B cell (primary cell): ENCODE measurements at regions not wholly inside any gene's neighbourhood (a gene's known extent, or its start where the extent isn't known, plus 50 kb on each side); places are given as distances from the start of the nearest gene placed in this dataset.

Source experiments
- ATAC-seq: fragments of 200-7000 bp; cut with Tn5 transposase; one replicate; pipeline ENCODE4 v1.10.0; 2021; ENCODE audit warnings: low read depth, mild to moderate bottlenecking, moderate number of reproducible peaks, moderate library complexity
- CTCF ChIA-PET: fragments of 350-600 bp; sonication (Branson Sonifier 250); formaldehyde crosslinking; loops from one replicate; lab custom pipeline; 2021; ENCODE audit warnings: antibody characterized with exemption, inconsistent platforms; lab: Charles Lee
- POLR2A ChIA-PET: fragments of 350-600 bp; sonication (Branson Sonifier 250); formaldehyde crosslinking; loops from one replicate; lab custom pipeline; 2021; ENCODE audit warnings: antibody characterized with exemption; lab: Charles Lee
- DNase-seq: peaks from one replicate; pipeline ENCODE4 v3.0.0; 2013
- H2AFZ ChIP-seq: 2 replicates; pipeline ENCODE4 v1.6.1; 2012; ENCODE audit warnings: mild to moderate bottlenecking, low read depth, low read length; ENCODE audit not compliant: insufficient read depth, poor library complexity, severe bottlenecking
- H3K27ac ChIP-seq, 2 donors: 1 replicate in 1 of 2; 2 replicates in 1 of 2; pipeline ENCODE4 v1.5.1; 2012 to 2013; ENCODE audit warnings: low read length in 2 of 2, mild to moderate bottlenecking in 2 of 2, moderate library complexity in 1 of 2
- H3K27me3 ChIP-seq, 4 experiments: fragments of 200-600 bp in 1 of 4; sonication (generic) in 1 of 4; replicated peaks in 1 of 4; 1 replicate in 2 of 4; 2 replicates in 2 of 4; pipeline versions ENCODE4 v1.6.1 to v1.7.0; 2013 to 2016; ENCODE audit warnings: low read length in 3 of 4, mild to moderate bottlenecking in 2 of 4, mixed read lengths in 1 of 4, moderate library complexity in 1 of 4; ENCODE audit not compliant: insufficient read depth in 4 of 4, control insufficient read depth in 3 of 4; ENCODE audit errors: control extremely low read depth in 1 of 4
- H3K36me3 ChIP-seq, 2 experiments: replicated peaks in 1 of 2; 1 replicate in 1 of 2; 2 replicates in 1 of 2; pipeline versions ENCODE4 v1.6.1 to v1.7.1; 2013; ENCODE audit warnings: low read length in 1 of 2; ENCODE audit not compliant: insufficient read depth in 2 of 2, control insufficient read depth in 1 of 2; ENCODE audit errors: control extremely low read depth in 1 of 2, extremely low read depth in 1 of 2
- H3K4me1 ChIP-seq, 2 donors: fragments of 200-600 bp in 1 of 2; sonication (generic) in 1 of 2; 1 replicate in 1 of 2; 2 replicates in 1 of 2; pipeline versions ENCODE4 v1.5.1 to v1.6.1; 2013 to 2017; ENCODE audit warnings: low read length in 2 of 2; ENCODE audit not compliant: control insufficient read depth in 2 of 2, insufficient read depth in 2 of 2
- H3K4me2 ChIP-seq: replicated peaks from 2 replicates; pipeline ENCODE3; 2012; ENCODE audit warnings: mild to moderate bottlenecking, low read depth, low read length; ENCODE audit not compliant: poor library complexity, severe bottlenecking
- H3K4me3 ChIP-seq, 5 experiments: fragments of 200-600 bp in 1 of 5; sonication (generic) in 1 of 5; 1 replicate in 3 of 5; 2 replicates in 2 of 5; pipeline versions ENCODE4 v1.5.1 to v1.7.0; 2011 to 2016; ENCODE audit warnings: low read length in 4 of 5, mild to moderate bottlenecking in 4 of 5, low read depth in 2 of 5, control low read depth in 1 of 5, moderate library complexity in 1 of 5; ENCODE audit not compliant: insufficient read depth in 1 of 5; ENCODE audit errors: control extremely low read depth in 1 of 5, extremely low read depth in 1 of 5
- H3K79me2 ChIP-seq: fragments of 200-600 bp; sonication (generic); one replicate; pipeline ENCODE4 v1.6.0; 2016; ENCODE audit warnings: low read length; ENCODE audit not compliant: control insufficient read depth, insufficient read depth
- H3K9ac ChIP-seq: fragments of 200-600 bp; sonication (generic); 2 replicates; pipeline ENCODE4 v1.6.1; 2017; ENCODE audit warnings: mild to moderate bottlenecking, low read length, moderate library complexity
- H3K9me3 ChIP-seq, 3 donors: one replicate each; pipeline versions ENCODE4 v1.6.1 to v1.7.1; 2013; ENCODE audit warnings: low read length in 2 of 3; ENCODE audit not compliant: control insufficient read depth in 2 of 3, insufficient read depth in 1 of 3; ENCODE audit errors: control extremely low read depth in 1 of 3
- H4K20me1 ChIP-seq: 2 replicates; pipeline ENCODE4 v1.6.0; 2012; ENCODE audit warnings: mild to moderate bottlenecking, low read length; ENCODE audit not compliant: insufficient read depth, control insufficient read depth, poor library complexity, severe bottlenecking
- H3K27ac Mint-ChIP-seq: one replicate; pipeline ENCODE4 v1.8.0; 2021; ENCODE audit warnings: mixed read lengths
- H3K27me3 Mint-ChIP-seq: one replicate; pipeline ENCODE4 v1.8.0; 2021; ENCODE audit warnings: mixed read lengths
- H3K4me1 Mint-ChIP-seq: one replicate; pipeline ENCODE4 v1.8.0; 2021; ENCODE audit warnings: mixed read lengths
- H3K4me3 Mint-ChIP-seq: one replicate; pipeline ENCODE4 v1.8.0; 2021; ENCODE audit warnings: mixed read lengths
- H3K9me3 Mint-ChIP-seq: one replicate; pipeline ENCODE4 v1.8.0; 2022; ENCODE audit warnings: mixed read lengths; ENCODE audit not compliant: insufficient read depth
- EZH2 ChIP-seq: IDR thresholded peaks from 2 replicates; pipeline ENCODE4 v1.6.1; 2012; ENCODE audit warnings: borderline replicate concordance, low read depth, mild to moderate bottlenecking, moderate library complexity, low read length; ENCODE audit not compliant: insufficient read depth, poor library complexity, severe bottlenecking
- WGBS: methylation state at CpG from one replicate; pipeline ENCODE4 v1.1.5; 2013; ENCODE audit warnings: missing lambda C conversion rate; ENCODE audit not compliant: insufficient coverage; 5-methylcytosine and 5-hydroxymethylcytosine counted together
- intact Hi-C: fragments of 100-400 bp; cut with micrococcal nuclease; formaldehyde crosslinking; loops from one replicate; pipeline ENCODE4 v1.10.0; 2022
- TF ChIP-seq, protein P1 (sequence below): fragments of 200-600 bp; IDR thresholded peaks from one replicate; pipeline ENCODE4 v1.8.0; 2022; ENCODE audit warnings: antibody characterized with exemption, mild to moderate bottlenecking

- ChIA-PET POLR2A (no interaction called here), CTCF (no interaction called here)
- Histone ChIP-seq H3K36me3 (no peaks in the 10 kb centered on the region), H2AFZ (no peak overlapping the region), H3K27ac (no peak overlapping the region), H4K20me1 (no peaks in the 10 kb centered on the region), H3K27me3 (no peaks in the 10 kb centered on the region), H3K9ac (no peak overlapping the region), H3K79me2 (no peaks in the 10 kb centered on the region), H3K4me3 (no peak overlapping the region), H3K4me2 (no peak overlapping the region), H3K4me1 (no peaks in the 10 kb centered on the region), H3K9me3 (peaks cover 0 to 7% (median 6%) of the 10 kb centered on the region in 3 donors)
- Mint-ChIP-seq H3K4me1 (no peaks in the 10 kb centered on the region), H3K27me3 (no peaks in the 10 kb centered on the region), H3K9me3 (no peaks in the 10 kb centered on the region), H3K27ac (no peak overlapping the region), H3K4me3 (no peak overlapping the region)
- no CpG with 5 or more reads among the region's 4 CpGs for WGBS
- intact Hi-C loops = no loop called here
- no peak for DNase-seq
- TF ChIP-seq, protein P1, sequence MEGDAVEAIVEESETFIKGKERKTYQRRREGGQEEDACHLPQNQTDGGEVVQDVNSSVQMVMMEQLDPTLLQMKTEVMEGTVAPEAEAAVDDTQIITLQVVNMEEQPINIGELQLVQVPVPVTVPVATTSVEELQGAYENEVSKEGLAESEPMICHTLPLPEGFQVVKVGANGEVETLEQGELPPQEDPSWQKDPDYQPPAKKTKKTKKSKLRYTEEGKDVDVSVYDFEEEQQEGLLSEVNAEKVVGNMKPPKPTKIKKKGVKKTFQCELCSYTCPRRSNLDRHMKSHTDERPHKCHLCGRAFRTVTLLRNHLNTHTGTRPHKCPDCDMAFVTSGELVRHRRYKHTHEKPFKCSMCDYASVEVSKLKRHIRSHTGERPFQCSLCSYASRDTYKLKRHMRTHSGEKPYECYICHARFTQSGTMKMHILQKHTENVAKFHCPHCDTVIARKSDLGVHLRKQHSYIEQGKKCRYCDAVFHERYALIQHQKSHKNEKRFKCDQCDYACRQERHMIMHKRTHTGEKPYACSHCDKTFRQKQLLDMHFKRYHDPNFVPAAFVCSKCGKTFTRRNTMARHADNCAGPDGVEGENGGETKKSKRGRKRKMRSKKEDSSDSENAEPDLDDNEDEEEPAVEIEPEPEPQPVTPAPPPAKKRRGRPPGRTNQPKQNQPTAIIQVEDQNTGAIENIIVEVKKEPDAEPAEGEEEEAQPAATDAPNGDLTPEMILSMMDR = no peak
- no peak for ATAC-seq
Measured at GRCh38 chrY:21081640-21082611, 326.0 kb downstream of the RPS4Y2 start.

- H2AFZ ChIP-seq = no peak overlapping the region
- H3K27ac ChIP-seq = no peak overlapping the region
- H3K27me3 ChIP-seq = no peaks in the 10 kb centered on the region
- ChIA-PET CTCF (no interaction called here), POLR2A (no interaction called here)
- H3K27ac Mint-ChIP-seq = no peak overlapping the region
- H3K36me3 ChIP-seq = no peaks in the 10 kb centered on the region
- H3K4me1 Mint-ChIP-seq = no peaks in the 10 kb centered on the region
- no peak overlapping the region for H3K4me2 ChIP-seq
- H3K9ac ChIP-seq = no peak overlapping the region
- no peak overlapping the region for H3K4me3 Mint-ChIP-seq
- H3K9me3 Mint-ChIP-seq = peaks cover 4% of the 10 kb centered on the region
- DNase-seq (no peak), ATAC-seq (no peak)
- no peaks in the 10 kb centered on the region for H3K27me3 Mint-ChIP-seq
- intact Hi-C loops = no loop called here
- peaks cover under 1 to 10% (median 8%) of the 10 kb centered on the region in 3 donors for H3K9me3 ChIP-seq
- TF ChIP-seq, protein P1 = no peak
- no peak for TF ChIP-seq EZH2
- no peak overlapping the region for H3K4me3 ChIP-seq
- no peaks in the 10 kb centered on the region for H4K20me1 ChIP-seq
- H3K79me2 ChIP-seq = no peaks in the 10 kb centered on the region
- H3K4me1 ChIP-seq = no peaks in the 10 kb centered on the region
Measured at GRCh38 chrY:21082639-21083038, 326.7 kb downstream of the RPS4Y2 start.
